H1 (cell line): ENCODE measurements at regions not wholly inside any gene's neighbourhood (a gene's known extent, or its start where the extent isn't known, plus 50 kb on each side); places are given as distances from the start of the nearest gene placed in this dataset.
"Not testable (repeated sequence)": the region's sequence is repeated elsewhere in the genome, so short reads cannot be mapped to it uniquely, and the experiment has no call there.

ENCODE experiments used
- CTCF ChIA-PET: fragments of 300-600 bp; sonication (Branson Sonifier 250); formaldehyde crosslinking; loops from one replicate; lab custom pipeline; 2021; ENCODE audit not compliant: partially characterized antibody; lab: Charles Lee
- POLR2A ChIA-PET: fragments of 300-600 bp; sonication (Branson Sonifier 250); formaldehyde crosslinking; loops from one replicate; lab custom pipeline; 2021; ENCODE audit warnings: inconsistent platforms; ENCODE audit not compliant: partially characterized antibody; lab: Charles Lee
- DNase-seq, 2 experiments: peaks; one replicate each; pipeline versions ENCODE4 v3.0.0 to v3.0.0-alpha.2; 2010 to 2022; ENCODE audit warnings: low spot score in 2 of 2, low read depth in 1 of 2, mixed read lengths in 1 of 2
- FAIRE-seq: peaks from 2 replicates; lab custom pipeline; 2011; peaks lifted over from hg19 to GRCh38; lab: Jason Lieb, UNC
- H2AFZ ChIP-seq: 2 replicates; pipeline ENCODE4 v1.8.1; 2012; ENCODE audit warnings: low read length, inconsistent platforms
- H2AK5ac ChIP-seq: 2 replicates; pipeline ENCODE4 v1.6.1; 2013; ENCODE audit warnings: low read depth, low read length
- H2BK120ac ChIP-seq: replicated peaks from 2 replicates; pipeline ENCODE3; 2013; ENCODE audit warnings: low read depth, low read length, inconsistent platforms
- H2BK12ac ChIP-seq: 2 replicates; pipeline ENCODE4 v1.6.1; 2013; ENCODE audit warnings: low read depth, low read length
- H2BK15ac ChIP-seq: 2 replicates; pipeline ENCODE4 v1.6.1; 2013; ENCODE audit warnings: low read length
- H2BK20ac ChIP-seq: 2 replicates; pipeline ENCODE4 v1.6.1; 2013; ENCODE audit warnings: low read length
- H2BK5ac ChIP-seq: 2 replicates; pipeline ENCODE4 v1.6.1; 2013; ENCODE audit warnings: low read depth, low read length
- H3K14ac ChIP-seq: 2 replicates; pipeline ENCODE4 v1.6.1; 2013; ENCODE audit warnings: inconsistent platforms; ENCODE audit not compliant: insufficient read length
- H3K18ac ChIP-seq: 2 replicates; pipeline ENCODE4 v1.6.1; 2013; ENCODE audit warnings: low read length; ENCODE audit errors: extremely low read depth
- H3K23ac ChIP-seq: 2 replicates; pipeline ENCODE4 v1.6.1; 2013; ENCODE audit warnings: inconsistent platforms; ENCODE audit not compliant: insufficient read length
- H3K23me2 ChIP-seq: 2 replicates; pipeline ENCODE4 v1.6.1; 2013; ENCODE audit warnings: low read depth, low read length
- H3K27ac ChIP-seq: 2 replicates; pipeline ENCODE4 v1.6.1; 2011; ENCODE audit warnings: low read depth, low read length, inconsistent platforms
- H3K27me3 ChIP-seq, 4 experiments: replicated peaks in 1 of 4; 1 replicate in 1 of 4; 2 replicates in 3 of 4; pipeline versions ENCODE4 v1.6.1 to v1.8.1; 2011 to 2013; ENCODE audit warnings: low read length in 3 of 4, mild to moderate bottlenecking in 3 of 4, inconsistent platforms in 2 of 4, mixed read lengths in 2 of 4, moderate library complexity in 1 of 4; ENCODE audit not compliant: control insufficient read depth in 3 of 4, insufficient read depth in 3 of 4; ENCODE audit errors: extremely low read depth in 1 of 4
- H3K36me3 ChIP-seq, 4 experiments: 2 replicates each; pipeline versions ENCODE4 v1.6.1 to v1.8.1; 2011 to 2013; ENCODE audit warnings: mild to moderate bottlenecking in 4 of 4, low read length in 3 of 4, moderate library complexity in 2 of 4, control low read depth in 1 of 4, inconsistent platforms in 1 of 4; ENCODE audit not compliant: insufficient read depth in 4 of 4, control insufficient read depth in 2 of 4
- H3K4ac ChIP-seq: replicated peaks from 2 replicates; pipeline ENCODE3; 2013; ENCODE audit warnings: low read length, low read depth, mixed read lengths, inconsistent platforms; ENCODE audit not compliant: insufficient read length
- H3K4me1 ChIP-seq, 4 experiments: replicated peaks in 1 of 4; 1 replicate in 1 of 4; 2 replicates in 3 of 4; pipeline versions ENCODE4 v1.6.1 to v1.8.1; 2011 to 2013; ENCODE audit warnings: low read length in 3 of 4, inconsistent platforms in 2 of 4, mixed read lengths in 1 of 4; ENCODE audit not compliant: insufficient read depth in 4 of 4, control insufficient read depth in 3 of 4
- H3K4me2 ChIP-seq, 2 experiments: 2 replicates each; pipeline versions ENCODE4 v1.6.1 to v1.8.1; 2011 to 2013; ENCODE audit warnings: low read depth in 2 of 2, low read length in 2 of 2, control low read depth in 1 of 2, inconsistent platforms in 1 of 2, mild to moderate bottlenecking in 1 of 2; ENCODE audit not compliant: insufficient read depth in 1 of 2
- H3K4me3 ChIP-seq, 4 experiments: fragments of 200-600, 300-600 bp in 1 of 4; sonication (generic), shearing (Covaris generic), sonication (Bioruptor Twin) in 1 of 4; 2 replicates each; pipeline versions ENCODE4 v1.5.1 to v1.8.1; 2011 to 2016; ENCODE audit warnings: low read length in 4 of 4, low read depth in 3 of 4, control low read depth in 2 of 4, inconsistent platforms in 2 of 4, mild to moderate bottlenecking in 2 of 4, mixed read lengths in 1 of 4, moderate library complexity in 1 of 4; ENCODE audit not compliant: insufficient read depth in 2 of 4; ENCODE audit errors: extremely low read depth in 1 of 4
- H3K56ac ChIP-seq: replicated peaks from 2 replicates; pipeline ENCODE3; 2013; ENCODE audit warnings: low read depth, mild to moderate bottlenecking, mixed read lengths, low read length, inconsistent platforms; ENCODE audit not compliant: insufficient read length
- H3K79me1 ChIP-seq: 2 replicates; pipeline ENCODE4 v1.6.1; 2013; ENCODE audit warnings: low read depth, low read length, control low read depth
- H3K79me2 ChIP-seq, 2 experiments: 2 replicates each; pipeline versions ENCODE4 v1.6.1 to v1.8.1; 2012 to 2013; ENCODE audit warnings: low read length in 2 of 2, mild to moderate bottlenecking in 2 of 2, inconsistent platforms in 1 of 2; ENCODE audit not compliant: insufficient read depth in 2 of 2, control insufficient read depth in 1 of 2
- H3K9ac ChIP-seq, 4 experiments: replicated peaks in 1 of 4; 1 replicate in 1 of 4; 2 replicates in 3 of 4; pipeline versions ENCODE4 v1.6.1 to v1.8.1; 2011 to 2013; ENCODE audit warnings: low read depth in 3 of 4, low read length in 3 of 4, control low read depth in 2 of 4, mild to moderate bottlenecking in 2 of 4, moderate library complexity in 2 of 4, inconsistent platforms in 1 of 4; ENCODE audit errors: extremely low read depth in 1 of 4
- H3K9me3 ChIP-seq, 2 experiments: 2 replicates each; pipeline versions ENCODE4 v1.6.1 to v1.8.1; 2012 to 2013; ENCODE audit warnings: mild to moderate bottlenecking in 2 of 2, moderate library complexity in 2 of 2, control low read depth in 1 of 2, inconsistent platforms in 1 of 2, low read depth in 1 of 2, low read length in 1 of 2, mixed read lengths in 1 of 2; ENCODE audit not compliant: insufficient read depth in 2 of 2
- H4K20me1 ChIP-seq, 2 experiments: replicated peaks in 1 of 2; 2 replicates each; pipeline versions ENCODE3 to v1.8.1; 2011 to 2013; ENCODE audit warnings: inconsistent platforms in 2 of 2, low read length in 2 of 2, mild to moderate bottlenecking in 1 of 2; ENCODE audit not compliant: insufficient read depth in 2 of 2, control insufficient read depth in 1 of 2
- H4K5ac ChIP-seq: 2 replicates; pipeline ENCODE4 v1.6.1; 2013; ENCODE audit warnings: low read length, low read depth, mixed read lengths, inconsistent platforms; ENCODE audit not compliant: insufficient read length
- H4K8ac ChIP-seq: 2 replicates; pipeline ENCODE4 v1.8.0; 2013; ENCODE audit warnings: mild to moderate bottlenecking, moderate library complexity, low read length, inconsistent platforms; ENCODE audit not compliant: insufficient read depth; ENCODE audit errors: extremely low read depth
- H4K91ac ChIP-seq: replicated peaks from 2 replicates; pipeline ENCODE3; 2013; ENCODE audit warnings: low read length, mixed read lengths, inconsistent platforms; ENCODE audit not compliant: insufficient read length
- ATF2 ChIP-seq: IDR thresholded peaks from 2 replicates; pipeline ENCODE4 v1.6.1; 2012; ENCODE audit warnings: low read length, inconsistent platforms
- ATF3 ChIP-seq: IDR thresholded peaks from 2 replicates; pipeline ENCODE4 v1.6.1; 2011; ENCODE audit warnings: low read depth, mild to moderate bottlenecking, low read length; ENCODE audit not compliant: insufficient read depth
- E2F6 ChIP-seq: IDR thresholded peaks from 2 replicates; pipeline ENCODE4 v1.6.1; 2012; ENCODE audit warnings: inconsistent platforms
- EGR1 ChIP-seq: IDR thresholded peaks from 2 replicates; pipeline ENCODE4 v1.6.1; 2011; ENCODE audit warnings: low read depth, low read length, borderline replicate concordance
- EZH2 ChIP-seq: fragments of 200-600 bp; sonication (generic); IDR thresholded peaks from 2 replicates; pipeline ENCODE4 v1.7.1; 2012; ENCODE audit warnings: low read depth, mild to moderate bottlenecking, moderate library complexity, low read length, inconsistent platforms; ENCODE audit not compliant: severe bottlenecking
- GABPA ChIP-seq: IDR thresholded peaks from 2 replicates; pipeline ENCODE4 v1.6.1; 2011; ENCODE audit warnings: mild to moderate bottlenecking, low read length, moderate library complexity, borderline replicate concordance; ENCODE audit not compliant: insufficient read depth
- POU5F1 ChIP-seq: IDR thresholded peaks from 2 replicates; pipeline ENCODE4 v1.6.1; 2011; ENCODE audit warnings: low read depth, mild to moderate bottlenecking, low read length, moderate library complexity
- USF2 ChIP-seq: IDR thresholded peaks from 2 replicates; pipeline ENCODE4 v1.6.1; 2011; ENCODE audit warnings: low read length, improper control_type of control experiment
- WGBS, 2 experiments: shearing (Covaris generic) in 1 of 2; methylation state at CpG; one replicate each; pipeline versions ENCODE4 v1.1.6 to v1.1.7; 2013 to 2015; ENCODE audit warnings: low lambda C conversion rate in 2 of 2, mixed read lengths in 2 of 2, inconsistent platforms in 1 of 2, low coverage in 1 of 2, missing lambda C conversion rate in 1 of 2; ENCODE audit not compliant: insufficient replicate concordance in 2 of 2, insufficient coverage in 1 of 2, insufficient read length in 1 of 2; ENCODE audit errors: extremely low coverage in 1 of 2, missing lambda C conversion rate in 1 of 2; 5-methylcytosine and 5-hydroxymethylcytosine counted together

- TF ChIP-seq USF2 (no peak), EZH2 (no peak), GABPA (no peak), E2F6 (no peak), POU5F1 (no peak), ATF2 (no peak), ATF3 (no peak), EGR1 (no peak)
- TF ChIP-seq, all 59 proteins: peak for 0
Measured at GRCh38 chr2:7566382-7566881, 649.2 kb downstream of the RNF144A start (continued).

GRCh38 chr2:7567116-7567515, 649.9 kb downstream of the RNF144A start:
- H3K18ac ChIP-seq, H2BK5ac ChIP-seq, H2BK15ac ChIP-seq, H3K79me1 ChIP-seq, H3K4me1 ChIP-seq, H3K4me3 ChIP-seq, H2BK12ac ChIP-seq, H3K36me3 ChIP-seq, H3K9ac ChIP-seq, H3K79me2 ChIP-seq, H3K23ac ChIP-seq, H4K20me1 ChIP-seq, POLR2A ChIA-PET, H3K4ac ChIP-seq, H3K27me3 ChIP-seq, DNase-seq, H4K5ac ChIP-seq, H4K91ac ChIP-seq, H2AFZ ChIP-seq, H3K14ac ChIP-seq, FAIRE-seq, H3K56ac ChIP-seq, H3K9me3 ChIP-seq, H4K8ac ChIP-seq, H3K23me2 ChIP-seq, H2BK120ac ChIP-seq, H2BK20ac ChIP-seq, H2AK5ac ChIP-seq, H3K27ac ChIP-seq, H3K4me2 ChIP-seq: not testable (repeated sequence)
- WGBS, 2 experiments = 90% methylated on average over 2 of the region's 2 CpGs; no CpG with 5 or more reads in 1 of the 2 experiments
- CTCF ChIA-PET = interaction anchor here (0.6 to 0.9 kb wide), 2 partner anchors 471 to 504 kb away, joined by 3 read pairs; no protein-coding TSS in a partner anchor
